Loucy (cell line): ENCODE measurements at regions not wholly inside any gene's neighbourhood (a gene's known extent, or its start where the extent isn't known, plus 50 kb on each side); places are given as distances from the start of the nearest gene placed in this dataset.

Experiments used
- H2AFZ ChIP-seq: fragments of 200-600 bp; sonication (generic); 2 replicates; pipeline ENCODE4 v1.6.0; 2016; ENCODE audit warnings: antibody characterized with exemption, mild to moderate bottlenecking, low read length, moderate library complexity
- H3F3A ChIP-seq: fragments of 200-600 bp; 2 replicates; pipeline ENCODE4 v1.6.0; 2016; ENCODE audit warnings: antibody characterized with exemption, low read depth, mild to moderate bottlenecking
- H3K27me3 ChIP-seq: fragments of 200-600 bp; sonication (generic); 2 replicates; pipeline ENCODE4 v1.6.1; 2014; ENCODE audit warnings: low read length, mild to moderate bottlenecking; ENCODE audit not compliant: insufficient read depth, poor library complexity, severe bottlenecking
- H3K36me3 ChIP-seq: fragments of 200-600 bp; sonication (generic); 2 replicates; pipeline ENCODE4 v1.6.1; 2016; ENCODE audit warnings: low read length; ENCODE audit not compliant: insufficient read depth
- H3K4me1 ChIP-seq: fragments of 200-600 bp; sonication (generic); 2 replicates; pipeline ENCODE4 v1.5.1; 2014; ENCODE audit warnings: low read length, mild to moderate bottlenecking; ENCODE audit not compliant: insufficient read depth, poor library complexity, severe bottlenecking
- H3K4me2 ChIP-seq: fragments of 200-600 bp; sonication (generic); 2 replicates; pipeline ENCODE4 v1.6.0; 2014; ENCODE audit warnings: antibody characterized with exemption, low read length, low read depth, mild to moderate bottlenecking; ENCODE audit not compliant: poor library complexity, severe bottlenecking
- H3K4me3 ChIP-seq: fragments of 200-600 bp; sonication (generic); 2 replicates; pipeline ENCODE4 v1.5.1; 2014; ENCODE audit warnings: low read length, mild to moderate bottlenecking, mixed read lengths; ENCODE audit not compliant: poor library complexity, severe bottlenecking
- H3K79me2 ChIP-seq: fragments of 200-600 bp; sonication (generic); 2 replicates; pipeline ENCODE4 v1.6.1; 2014; ENCODE audit warnings: low read length; ENCODE audit not compliant: insufficient read depth
- H3K9ac ChIP-seq: fragments of 200-600 bp; sonication (generic); 2 replicates; pipeline ENCODE4 v1.6.0; 2014; ENCODE audit warnings: mild to moderate bottlenecking, low read depth, low read length, moderate library complexity; ENCODE audit not compliant: poor library complexity, severe bottlenecking
- H3K9me2 ChIP-seq: fragments of 200-600 bp; sonication (generic); replicated peaks from 2 replicates; pipeline ENCODE4 v1.6.1; 2016; ENCODE audit warnings: low read depth, low read length, mixed read lengths
- H3K9me3 ChIP-seq: fragments of 200-600 bp; sonication (generic); 2 replicates; pipeline ENCODE4 v1.6.1; 2014; ENCODE audit warnings: mild to moderate bottlenecking, antibody characterized with exemption, low read length, low read depth; ENCODE audit not compliant: insufficient read depth
- H4K20me1 ChIP-seq: fragments of 200-600 bp; sonication (generic); 2 replicates; pipeline ENCODE4 v1.6.0; 2014; ENCODE audit warnings: antibody characterized with exemption, low read length, mild to moderate bottlenecking; ENCODE audit not compliant: insufficient read depth, poor library complexity, severe bottlenecking
- EZH2phosphoT487 ChIP-seq: fragments of 200-600 bp; IDR thresholded peaks from 2 replicates; pipeline ENCODE4 v1.6.1; 2018; ENCODE audit warnings: antibody characterized with exemption, mild to moderate bottlenecking, moderate library complexity, borderline replicate concordance
- TF ChIP-seq, protein P1 (sequence below): fragments of 200-600 bp; sonication (generic); conservative IDR thresholded peaks from 2 replicates; pipeline ENCODE4 v1.5.1; 2014; ENCODE audit warnings: mild to moderate bottlenecking, antibody characterized with exemption, low read length

DNA sequence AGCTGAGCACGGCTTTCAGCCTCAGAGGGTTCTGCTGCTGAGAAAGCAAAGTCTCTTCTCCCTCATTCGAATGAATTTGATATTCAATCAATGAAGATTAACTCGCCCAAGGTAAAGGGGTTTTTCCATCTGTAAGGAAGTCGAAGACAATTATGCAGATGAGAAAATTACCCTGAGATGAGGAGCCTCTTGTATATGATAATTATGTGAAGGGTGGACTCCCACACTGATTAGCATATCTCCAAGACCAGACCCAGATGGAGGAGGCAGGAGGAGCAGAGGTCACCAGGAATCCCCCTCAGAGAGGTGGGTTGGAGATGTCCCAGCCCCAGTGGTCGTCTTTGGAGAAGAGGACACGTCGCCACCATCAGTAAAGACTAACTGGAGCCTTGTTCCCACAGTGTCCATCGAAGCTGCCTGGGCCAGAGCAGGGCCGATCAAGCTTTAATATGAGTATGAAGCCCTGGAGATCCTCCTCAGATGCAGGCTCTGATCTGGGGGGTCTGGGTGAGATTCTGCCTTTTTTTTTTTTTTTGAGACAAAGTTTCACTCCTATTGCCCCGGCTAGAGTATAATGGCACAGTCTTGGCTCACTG lies 61.5 kb upstream of the LHX1 start:
- Histone ChIP-seq H3F3A (no peaks in the 10 kb centered on the region), H3K79me2 (no peaks in the 10 kb centered on the region), H2AFZ (no peak overlapping the region), H4K20me1 (no peaks in the 10 kb centered on the region), H3K4me2 (no peak overlapping the region), H3K9me3 (no peaks in the 10 kb centered on the region), H3K9ac (no peak overlapping the region), H3K4me1 (no peaks in the 10 kb centered on the region), H3K36me3 (no peaks in the 10 kb centered on the region), H3K9me2 (no peaks in the 10 kb centered on the region), H3K27me3 (no peaks in the 10 kb centered on the region), H3K4me3 (no peak overlapping the region)
- TF ChIP-seq EZH2phosphoT487: no peak
- TF ChIP-seq, protein P1, sequence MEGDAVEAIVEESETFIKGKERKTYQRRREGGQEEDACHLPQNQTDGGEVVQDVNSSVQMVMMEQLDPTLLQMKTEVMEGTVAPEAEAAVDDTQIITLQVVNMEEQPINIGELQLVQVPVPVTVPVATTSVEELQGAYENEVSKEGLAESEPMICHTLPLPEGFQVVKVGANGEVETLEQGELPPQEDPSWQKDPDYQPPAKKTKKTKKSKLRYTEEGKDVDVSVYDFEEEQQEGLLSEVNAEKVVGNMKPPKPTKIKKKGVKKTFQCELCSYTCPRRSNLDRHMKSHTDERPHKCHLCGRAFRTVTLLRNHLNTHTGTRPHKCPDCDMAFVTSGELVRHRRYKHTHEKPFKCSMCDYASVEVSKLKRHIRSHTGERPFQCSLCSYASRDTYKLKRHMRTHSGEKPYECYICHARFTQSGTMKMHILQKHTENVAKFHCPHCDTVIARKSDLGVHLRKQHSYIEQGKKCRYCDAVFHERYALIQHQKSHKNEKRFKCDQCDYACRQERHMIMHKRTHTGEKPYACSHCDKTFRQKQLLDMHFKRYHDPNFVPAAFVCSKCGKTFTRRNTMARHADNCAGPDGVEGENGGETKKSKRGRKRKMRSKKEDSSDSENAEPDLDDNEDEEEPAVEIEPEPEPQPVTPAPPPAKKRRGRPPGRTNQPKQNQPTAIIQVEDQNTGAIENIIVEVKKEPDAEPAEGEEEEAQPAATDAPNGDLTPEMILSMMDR: no peak

DNA sequence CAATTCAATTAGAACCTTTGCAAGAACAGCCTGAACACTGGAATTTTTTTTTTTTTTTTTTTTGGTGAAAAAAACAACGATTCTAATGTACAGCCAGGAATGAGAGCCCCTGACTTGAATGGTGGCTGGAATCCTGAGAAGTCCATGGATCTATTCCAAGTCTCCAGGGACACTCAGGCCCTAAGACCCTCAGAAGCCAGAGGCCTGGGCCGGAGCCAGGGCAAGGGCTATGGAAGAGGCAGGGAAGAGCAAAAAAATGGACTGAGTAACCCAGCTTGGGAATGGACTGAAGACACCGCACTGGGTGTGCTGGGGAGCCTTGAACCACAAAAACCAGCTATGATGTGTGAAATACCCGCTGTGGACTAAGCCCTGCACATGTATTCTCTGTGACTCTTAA lies 60.3 kb upstream of the LHX1 start:
- Histone ChIP-seq H3K27me3 (no peaks in the 10 kb centered on the region), H3K9me2 (no peaks in the 10 kb centered on the region), H4K20me1 (no peaks in the 10 kb centered on the region), H3K4me1 (no peaks in the 10 kb centered on the region), H3K79me2 (no peaks in the 10 kb centered on the region), H3K9ac (no peak overlapping the region), H3K36me3 (no peaks in the 10 kb centered on the region), H2AFZ (no peak overlapping the region), H3K4me2 (no peak overlapping the region), H3K4me3 (no peak overlapping the region), H3F3A (no peaks in the 10 kb centered on the region), H3K9me3 (no peaks in the 10 kb centered on the region)
- TF ChIP-seq EZH2phosphoT487: no peak
- TF ChIP-seq, protein P1: no peak

DNA sequence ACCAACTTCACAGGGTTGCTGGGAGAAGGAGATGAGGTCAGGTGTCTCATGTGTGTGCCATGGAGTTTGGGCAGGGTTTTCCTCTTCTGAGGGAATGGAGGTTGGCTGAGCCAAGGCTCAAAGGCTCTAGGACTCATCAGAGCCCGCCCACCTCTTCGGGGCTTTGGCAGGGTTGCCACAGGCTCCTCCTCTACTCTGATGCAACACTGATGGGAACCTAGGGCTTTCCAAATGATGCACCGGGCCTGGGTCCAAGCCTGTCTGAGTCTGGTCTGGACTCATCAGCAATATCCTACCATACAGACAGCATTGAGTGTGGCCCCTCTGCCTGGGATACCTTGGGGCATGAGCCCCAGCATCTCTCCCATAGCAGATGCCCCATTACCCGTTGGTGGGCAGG lies 59.5 kb upstream of the LHX1 start:
- no peak overlapping the region for H3K4me2 ChIP-seq
- H3K79me2 ChIP-seq: no peaks in the 10 kb centered on the region
- H3K36me3 ChIP-seq: no peaks in the 10 kb centered on the region
- no peak for TF ChIP-seq EZH2phosphoT487
- TF ChIP-seq, protein P1: no peak
- no peaks in the 10 kb centered on the region for H4K20me1 ChIP-seq
- no peaks in the 10 kb centered on the region for H3K27me3 ChIP-seq
- no peaks in the 10 kb centered on the region for H3K4me1 ChIP-seq
- H3K9me3 ChIP-seq: no peaks in the 10 kb centered on the region
- H2AFZ ChIP-seq: no peak overlapping the region
- no peak overlapping the region for H3K4me3 ChIP-seq
- no peak overlapping the region for H3K9ac ChIP-seq
- H3K9me2 ChIP-seq: no peaks in the 10 kb centered on the region
- no peaks in the 10 kb centered on the region for H3F3A ChIP-seq
